Keratinocyte (primary cell): ENCODE measurements at regions not wholly inside any gene's neighbourhood (a gene's known extent, or its start where the extent isn't known, plus 50 kb on each side); places are given as distances from the start of the nearest gene placed in this dataset.

Source experiments
- DNase-seq: peaks from one replicate; pipeline ENCODE4 v3.0.0-alpha.2; 2011; ENCODE audit warnings: low read depth, missing footprints, low spot score
- FAIRE-seq: peaks from 2 replicates; lab custom pipeline; 2011; peaks lifted over from hg19 to GRCh38; lab: Jason Lieb, UNC
- H2AFZ ChIP-seq: 2 replicates; pipeline ENCODE4 v1.6.0; 2012; ENCODE audit warnings: low read length, control low read depth, inconsistent platforms; ENCODE audit not compliant: control insufficient read depth
- H3K27ac ChIP-seq: 2 replicates; pipeline ENCODE4 v1.5.1; 2011; ENCODE audit warnings: low read length; ENCODE audit not compliant: control insufficient read depth, insufficient read depth
- H3K27me3 ChIP-seq: 3 replicates; pipeline ENCODE4 v1.6.0; 2011; ENCODE audit warnings: low read length; ENCODE audit not compliant: control insufficient read depth, insufficient read depth; ENCODE audit errors: extremely low read depth
- H3K36me3 ChIP-seq, 2 experiments: 2 replicates in 1 of 2; 3 replicates in 1 of 2; pipeline ENCODE4 v1.5.1; 2011; ENCODE audit warnings: low read length in 2 of 2, mild to moderate bottlenecking in 1 of 2; ENCODE audit not compliant: control insufficient read depth in 2 of 2, insufficient read depth in 2 of 2; ENCODE audit errors: extremely low read depth in 1 of 2
- H3K4me1 ChIP-seq: 3 replicates; pipeline ENCODE4 v1.5.1; 2011; ENCODE audit warnings: low read length; ENCODE audit not compliant: control insufficient read depth, insufficient read depth; ENCODE audit errors: extremely low read depth
- H3K4me2 ChIP-seq: 3 replicates; pipeline ENCODE4 v1.6.0; 2011; ENCODE audit warnings: low read depth, low read length; ENCODE audit not compliant: control insufficient read depth, insufficient read depth; ENCODE audit errors: extremely low read depth
- H3K4me3 ChIP-seq, 3 experiments: fragments of 200-600 bp in 1 of 3; sonication (generic) in 1 of 3; 2 replicates in 2 of 3; 3 replicates in 1 of 3; pipeline ENCODE4 v1.5.1; 2011 to 2016; ENCODE audit warnings: low read length in 3 of 3, mild to moderate bottlenecking in 3 of 3, control low read depth in 2 of 3, inconsistent platforms in 1 of 3, low read depth in 1 of 3, mixed read lengths in 1 of 3, mixed run types in 1 of 3, moderate library complexity in 1 of 3; ENCODE audit not compliant: control insufficient read depth in 2 of 3, insufficient read depth in 2 of 3; ENCODE audit errors: extremely low read depth in 1 of 3
- H3K79me2 ChIP-seq: 2 replicates; pipeline ENCODE4 v1.6.0; 2012; ENCODE audit warnings: low read length; ENCODE audit not compliant: control insufficient read depth, insufficient read depth
- H3K9ac ChIP-seq: 3 replicates; pipeline ENCODE4 v1.6.0; 2011; ENCODE audit warnings: low read length; ENCODE audit not compliant: control insufficient read depth, insufficient read depth; ENCODE audit errors: extremely low read depth
- H3K9me1 ChIP-seq: 3 replicates; pipeline ENCODE4 v1.6.0; 2011; ENCODE audit warnings: low read length; ENCODE audit not compliant: control insufficient read depth, insufficient read depth; ENCODE audit errors: extremely low read depth
- H3K9me3 ChIP-seq: 2 replicates; pipeline ENCODE4 v1.5.1; 2012; ENCODE audit warnings: low read depth, low read length; ENCODE audit not compliant: control insufficient read depth
- H4K20me1 ChIP-seq: 3 replicates; pipeline ENCODE4 v1.6.0; 2011; ENCODE audit warnings: low read length; ENCODE audit not compliant: control insufficient read depth, insufficient read depth; ENCODE audit errors: extremely low read depth
- EZH2 ChIP-seq: IDR thresholded peaks from one replicate; pipeline ENCODE4 v1.6.1; 2012; ENCODE audit warnings: inconsistent platforms, mild to moderate bottlenecking, low read length, moderate library complexity
- dilution Hi-C: fragments of 300-500 bp; cut with MboI; formaldehyde crosslinking; loops from one replicate; pipeline ENCODE4 v1.7.0; 2020; ENCODE audit warnings: low sequenced_read_pairs; ENCODE audit not compliant: extremely low pct_ligation_motif_present
- TF ChIP-seq, protein P1 (sequence below), 3 experiments: IDR thresholded peaks in 1 of 3; conservative IDR thresholded peaks in 1 of 3; optimal IDR thresholded peaks in 1 of 3; 2 replicates in 2 of 3; 3 replicates in 1 of 3; pipeline versions ENCODE3 to v1.5.1; 2011; ENCODE audit warnings: low read length in 3 of 3, mild to moderate bottlenecking in 3 of 3, moderate library complexity in 2 of 3, control low read depth in 1 of 3, inconsistent platforms in 1 of 3; ENCODE audit not compliant: insufficient read depth in 2 of 3; ENCODE audit errors: extremely low read depth in 1 of 3

DNA sequence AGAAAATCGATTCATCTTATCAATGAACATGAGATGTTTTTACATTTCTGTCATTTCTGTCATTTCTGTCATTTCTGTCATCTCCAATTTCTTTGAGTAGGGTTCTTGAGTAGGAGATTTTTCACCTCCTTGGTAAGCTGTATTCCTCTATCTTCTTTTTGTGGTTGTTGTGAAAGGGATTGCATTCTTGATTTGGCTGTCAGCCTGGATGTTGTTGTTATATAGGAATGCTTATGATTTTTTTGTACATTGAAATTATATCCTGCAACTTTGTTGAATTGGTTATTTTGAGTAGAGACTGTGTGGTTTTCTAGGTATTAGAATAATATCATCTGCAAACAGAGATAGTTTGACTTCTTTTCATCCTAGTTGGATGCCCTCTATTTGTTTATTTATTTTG is 1233.7 kb downstream of the PLA2G4A start:
- dilution Hi-C loops, result no loop called here
- FAIRE-seq (no peak), DNase-seq (no peak)

DNA sequence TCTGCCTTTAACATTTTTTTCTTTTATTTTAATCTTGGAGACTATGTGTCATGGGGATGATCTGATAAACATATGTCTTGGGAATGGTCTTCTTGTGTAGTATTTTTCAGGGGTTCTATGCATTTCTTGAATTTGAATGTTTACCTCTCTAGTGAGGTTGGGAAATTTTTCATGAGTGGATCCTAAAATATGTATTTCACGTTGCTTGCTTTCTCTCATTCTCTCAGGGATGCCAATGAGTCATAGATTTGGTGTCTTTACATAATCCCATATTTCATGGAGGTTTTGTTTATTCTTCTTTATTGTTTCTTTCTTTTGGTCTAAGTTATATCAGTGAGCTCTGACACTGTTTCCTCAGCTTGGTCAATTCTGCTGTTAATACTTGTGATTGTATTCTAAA is 1237.2 kb downstream of the PLA2G4A start:
- Histone ChIP-seq H3K27ac (no peak overlapping the region), H3K9me3 (no peaks in the 10 kb centered on the region), H3K4me3 (no peak overlapping the region), H3K36me3 (no peaks in the 10 kb centered on the region), H3K9me1 (no peaks in the 10 kb centered on the region), H3K4me2 (no peak overlapping the region), H2AFZ (no peak overlapping the region), H3K9ac (no peak overlapping the region), H4K20me1 (no peaks in the 10 kb centered on the region), H3K27me3 (no peaks in the 10 kb centered on the region), H3K79me2 (no peaks in the 10 kb centered on the region), H3K4me1 (no peaks in the 10 kb centered on the region)
- DNase-seq (no peak), FAIRE-seq (no peak)
- TF ChIP-seq, protein P1, sequence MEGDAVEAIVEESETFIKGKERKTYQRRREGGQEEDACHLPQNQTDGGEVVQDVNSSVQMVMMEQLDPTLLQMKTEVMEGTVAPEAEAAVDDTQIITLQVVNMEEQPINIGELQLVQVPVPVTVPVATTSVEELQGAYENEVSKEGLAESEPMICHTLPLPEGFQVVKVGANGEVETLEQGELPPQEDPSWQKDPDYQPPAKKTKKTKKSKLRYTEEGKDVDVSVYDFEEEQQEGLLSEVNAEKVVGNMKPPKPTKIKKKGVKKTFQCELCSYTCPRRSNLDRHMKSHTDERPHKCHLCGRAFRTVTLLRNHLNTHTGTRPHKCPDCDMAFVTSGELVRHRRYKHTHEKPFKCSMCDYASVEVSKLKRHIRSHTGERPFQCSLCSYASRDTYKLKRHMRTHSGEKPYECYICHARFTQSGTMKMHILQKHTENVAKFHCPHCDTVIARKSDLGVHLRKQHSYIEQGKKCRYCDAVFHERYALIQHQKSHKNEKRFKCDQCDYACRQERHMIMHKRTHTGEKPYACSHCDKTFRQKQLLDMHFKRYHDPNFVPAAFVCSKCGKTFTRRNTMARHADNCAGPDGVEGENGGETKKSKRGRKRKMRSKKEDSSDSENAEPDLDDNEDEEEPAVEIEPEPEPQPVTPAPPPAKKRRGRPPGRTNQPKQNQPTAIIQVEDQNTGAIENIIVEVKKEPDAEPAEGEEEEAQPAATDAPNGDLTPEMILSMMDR (optimal IDR thresholded peaks at IDR 0.05 in 1 of 3, IDR thresholded peaks at IDR 0.05 in 1 of 3, conservative IDR thresholded peaks at IDR 0.05 in 1 of 3; ENCODE audit: extremely low read depth in 1 of 3, insufficient read depth in 2 of 3, low read length in 3 of 3), result no peak
- no peak for TF ChIP-seq EZH2
- dilution Hi-C loops, result no loop called here

More for the DNA sequence above, 1233.7 kb downstream of the PLA2G4A start:
- H4K20me1 ChIP-seq, result no peaks in the 10 kb centered on the region
- H3K36me3 ChIP-seq, result no peaks in the 10 kb centered on the region
- no peak overlapping the region for H3K27ac ChIP-seq
- no peaks in the 10 kb centered on the region for H3K79me2 ChIP-seq
- no peak overlapping the region for H3K4me2 ChIP-seq
- H3K4me3 ChIP-seq, result no peak overlapping the region
- no peaks in the 10 kb centered on the region for H3K4me1 ChIP-seq
- no peak for TF ChIP-seq EZH2
- TF ChIP-seq, protein P1 (optimal IDR thresholded peaks at IDR 0.05 in 1 of 3, IDR thresholded peaks at IDR 0.05 in 1 of 3, conservative IDR thresholded peaks at IDR 0.05 in 1 of 3; ENCODE audit: extremely low read depth in 1 of 3, insufficient read depth in 2 of 3, low read length in 3 of 3), result no peak
- no peaks in the 10 kb centered on the region for H3K9me3 ChIP-seq
- H3K9me1 ChIP-seq, result no peaks in the 10 kb centered on the region
- H3K9ac ChIP-seq, result no peak overlapping the region
- no peak overlapping the region for H2AFZ ChIP-seq
- H3K27me3 ChIP-seq, result no peaks in the 10 kb centered on the region
